RWPE2 (cell line): ENCODE measurements at regions not wholly inside any gene's neighbourhood (a gene's known extent, or its start where the extent isn't known, plus 50 kb on each side); places are given as distances from the start of the nearest gene placed in this dataset.
A peak's percentile ranks its signal among the peaks of the same experiment; 100 is the strongest.

Experiments used
- ATAC-seq: fragments of 200-7000 bp; cut with Tn5 transposase; 3 replicates; pipeline ENCODE4 v1.9.1; 2021; ENCODE audit warnings: low read depth
- DNase-seq: peaks from one replicate; pipeline ENCODE4 v3.0.0-alpha.2; 2020; ENCODE audit warnings: low spot score
- H3K27ac ChIP-seq: fragments of 450-650 bp; 2 replicates; pipeline ENCODE4 v1.5.1; 2017; ENCODE audit warnings: mild to moderate bottlenecking; ENCODE audit not compliant: poor library complexity, severe bottlenecking
- H3K27me3 ChIP-seq: fragments of 250-450 bp; sonication (Bioruptor Pico); 2 replicates; pipeline ENCODE4 v1.5.1; 2021; ENCODE audit warnings: mild to moderate bottlenecking, moderate library complexity; ENCODE audit not compliant: insufficient read depth, poor library complexity, severe bottlenecking
- H3K36me3 ChIP-seq: fragments of 250-450 bp; sonication (Bioruptor Pico); 2 replicates; pipeline ENCODE4 v1.5.1; 2020; ENCODE audit warnings: low read depth, mild to moderate bottlenecking, moderate library complexity
- H3K4me1 ChIP-seq: fragments of 250-450 bp; sonication (Bioruptor Pico); 2 replicates; pipeline ENCODE4 v1.5.1; 2021; ENCODE audit warnings: mild to moderate bottlenecking, moderate library complexity; ENCODE audit not compliant: insufficient read depth, poor library complexity, severe bottlenecking
- H3K4me3 ChIP-seq: fragments of 250-450 bp; sonication (Bioruptor Pico); 2 replicates; pipeline ENCODE4 v1.5.1; 2021; ENCODE audit warnings: mild to moderate bottlenecking, moderate library complexity; ENCODE audit not compliant: severe bottlenecking
- H3K9me3 ChIP-seq: fragments of 250-450 bp; sonication (Bioruptor Pico); 2 replicates; pipeline ENCODE4 v1.5.1; 2021; ENCODE audit warnings: mild to moderate bottlenecking, moderate library complexity; ENCODE audit not compliant: severe bottlenecking
- TF ChIP-seq, protein P1 (sequence below): fragments of 450-650 bp; IDR thresholded peaks from one replicate; pipeline ENCODE4 v1.5.1; 2017; ENCODE audit warnings: mild to moderate bottlenecking, moderate library complexity; ENCODE audit not compliant: poor library complexity, severe bottlenecking

DNA sequence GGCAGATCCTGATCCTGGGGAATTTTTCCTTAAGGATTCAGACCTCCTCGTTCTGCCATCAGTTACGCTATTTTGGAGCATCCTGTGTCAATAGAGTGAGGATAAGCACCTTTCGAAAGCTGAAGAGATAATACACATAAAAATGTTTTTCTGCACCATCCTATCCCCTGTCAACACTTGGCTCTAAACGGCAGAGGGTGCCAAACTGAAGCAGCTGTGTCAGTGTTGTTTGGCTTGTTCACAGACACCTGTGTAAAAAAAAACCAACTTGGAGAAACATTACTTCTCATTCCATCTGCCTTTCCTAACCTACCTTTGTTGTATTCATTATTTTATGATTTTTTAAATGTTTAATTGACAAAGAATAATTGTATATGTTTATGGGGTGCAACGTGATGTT, 417.0 kb upstream of the DDI1 start:
- no peak for DNase-seq

GRCh38 chr11:103619938-103620337, 416.5 kb upstream of the DDI1 start:
- Histone ChIP-seq H3K36me3 (no peaks in the 10 kb centered on the region), H3K27me3 (no peaks in the 10 kb centered on the region), H3K4me1 (peaks cover 3% of the 10 kb centered on the region), H3K27ac (no peak overlapping the region), H3K9me3 (no peaks in the 10 kb centered on the region), H3K4me3 (no peak overlapping the region)
- TF ChIP-seq, protein P1, sequence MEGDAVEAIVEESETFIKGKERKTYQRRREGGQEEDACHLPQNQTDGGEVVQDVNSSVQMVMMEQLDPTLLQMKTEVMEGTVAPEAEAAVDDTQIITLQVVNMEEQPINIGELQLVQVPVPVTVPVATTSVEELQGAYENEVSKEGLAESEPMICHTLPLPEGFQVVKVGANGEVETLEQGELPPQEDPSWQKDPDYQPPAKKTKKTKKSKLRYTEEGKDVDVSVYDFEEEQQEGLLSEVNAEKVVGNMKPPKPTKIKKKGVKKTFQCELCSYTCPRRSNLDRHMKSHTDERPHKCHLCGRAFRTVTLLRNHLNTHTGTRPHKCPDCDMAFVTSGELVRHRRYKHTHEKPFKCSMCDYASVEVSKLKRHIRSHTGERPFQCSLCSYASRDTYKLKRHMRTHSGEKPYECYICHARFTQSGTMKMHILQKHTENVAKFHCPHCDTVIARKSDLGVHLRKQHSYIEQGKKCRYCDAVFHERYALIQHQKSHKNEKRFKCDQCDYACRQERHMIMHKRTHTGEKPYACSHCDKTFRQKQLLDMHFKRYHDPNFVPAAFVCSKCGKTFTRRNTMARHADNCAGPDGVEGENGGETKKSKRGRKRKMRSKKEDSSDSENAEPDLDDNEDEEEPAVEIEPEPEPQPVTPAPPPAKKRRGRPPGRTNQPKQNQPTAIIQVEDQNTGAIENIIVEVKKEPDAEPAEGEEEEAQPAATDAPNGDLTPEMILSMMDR: no peak
- ATAC-seq: no peak
- no peak for DNase-seq

More for the DNA sequence above, 417.0 kb upstream of the DDI1 start:
- H3K9me3 ChIP-seq: no peaks in the 10 kb centered on the region
- no peak overlapping the region for H3K27ac ChIP-seq
- H3K4me1 ChIP-seq: no peaks in the 10 kb centered on the region
- no peaks in the 10 kb centered on the region for H3K36me3 ChIP-seq
- H3K27me3 ChIP-seq: no peaks in the 10 kb centered on the region
- TF ChIP-seq, protein P1: peak; percentile 67
- no peak overlapping the region for H3K4me3 ChIP-seq
- peak; percentile 68; the same call in 1 of the 3 replicates for ATAC-seq

- TF ChIP-seq, protein P1: no peak
- H3K27ac ChIP-seq: no peak overlapping the region
- no peaks in the 10 kb centered on the region for H3K36me3 ChIP-seq
- DNase-seq (no peak), ATAC-seq (no peak)
- no peak overlapping the region for H3K4me3 ChIP-seq
- H3K9me3 ChIP-seq: no peaks in the 10 kb centered on the region
- H3K27me3 ChIP-seq: no peaks in the 10 kb centered on the region
- peaks cover 11% of the 10 kb centered on the region for H3K4me1 ChIP-seq
Measured at GRCh38 chr11:103622296-103622695, 414.1 kb upstream of the DDI1 start.

DNA sequence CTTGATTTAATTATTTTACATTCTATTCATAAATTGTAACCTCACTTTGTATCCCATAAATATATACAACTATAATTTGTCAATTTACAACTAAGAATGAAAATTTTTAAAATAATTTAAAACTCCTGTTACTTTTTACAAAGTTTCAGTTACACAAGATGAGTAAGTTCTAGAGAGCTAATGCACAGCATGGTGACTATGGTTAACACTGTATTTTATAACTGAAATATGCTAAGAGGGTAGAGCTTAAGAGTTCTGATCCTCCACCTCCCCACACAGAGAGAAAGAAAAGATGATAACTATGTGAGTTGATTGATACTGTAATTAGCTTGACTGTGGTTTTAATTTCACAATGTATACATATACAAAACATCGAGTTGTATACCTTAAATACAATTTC, 412.5 kb upstream of the DDI1 start:
- Histone ChIP-seq H3K9me3 (no peaks in the 10 kb centered on the region), H3K4me3 (no peak overlapping the region), H3K27ac (peak overlapping the region; percentile 75), H3K4me1 (peaks cover 11% of the 10 kb centered on the region), H3K27me3 (no peaks in the 10 kb centered on the region), H3K36me3 (no peaks in the 10 kb centered on the region)
- DNase-seq (no peak), ATAC-seq (no peak)
- TF ChIP-seq, protein P1: no peak

DNA sequence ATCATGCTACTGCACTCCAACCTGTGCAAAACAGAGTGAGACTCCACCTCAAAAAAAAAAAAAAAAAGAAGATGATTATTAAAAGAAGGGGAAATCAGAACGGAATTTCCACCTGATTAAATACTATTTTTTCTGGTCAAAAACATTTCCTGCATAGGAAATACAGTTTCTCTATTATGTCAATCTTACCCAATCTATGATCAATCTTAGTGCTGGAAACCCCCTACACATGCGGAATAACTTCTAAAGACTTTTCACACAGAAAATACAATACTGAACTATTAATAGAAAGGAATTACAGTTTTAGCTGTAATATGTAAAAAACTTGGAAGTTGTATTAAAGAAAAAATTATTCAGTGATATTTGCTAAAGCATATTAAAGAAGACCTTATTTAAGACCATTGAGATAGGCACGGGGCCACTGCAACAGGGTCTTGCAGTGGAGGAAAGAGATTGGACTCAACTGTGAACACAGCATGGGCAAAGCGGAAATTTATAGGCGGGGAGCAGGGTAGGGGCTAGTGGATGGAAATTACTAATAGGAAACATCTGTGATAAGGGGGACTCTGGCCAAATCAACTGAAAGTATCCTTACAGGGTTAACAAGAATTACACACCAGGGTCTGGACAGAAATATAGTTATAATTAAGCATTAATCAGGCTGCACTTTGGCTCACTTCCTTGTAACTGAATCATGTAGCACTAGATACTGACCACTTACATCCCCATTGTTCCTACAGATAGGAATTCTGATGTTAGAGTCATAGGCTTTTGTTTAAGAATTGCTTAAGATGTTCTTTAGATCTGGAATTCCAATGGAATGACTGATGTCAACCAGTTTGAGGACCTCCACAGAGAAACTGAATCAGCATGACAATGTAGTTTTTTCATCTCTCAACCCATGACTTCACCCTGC, 411.5 kb upstream of the DDI1 start:
- Histone ChIP-seq H3K4me3 (no peak overlapping the region), H3K36me3 (no peaks in the 10 kb centered on the region), H3K9me3 (no peaks in the 10 kb centered on the region), H3K27me3 (no peaks in the 10 kb centered on the region), H3K4me1 (peaks cover 11% of the 10 kb centered on the region), H3K27ac (peak overlapping the region; percentile 75)
- DNase-seq: no peak
- ATAC-seq: peak; percentile 97
- TF ChIP-seq, protein P1: no peak
